DMS53 (cell line): ENCODE measurements at regions not wholly inside any gene's neighbourhood (a gene's known extent, or its start where the extent isn't known, plus 50 kb on each side); places are given as distances from the start of the nearest gene placed in this dataset.
"Not testable (repeated sequence)": the region's sequence is repeated elsewhere in the genome, so short reads cannot be mapped to it uniquely, and the experiment has no call there.

Experiments
- DNase-seq: peaks from one replicate; lab custom pipeline; 2025; lab: John Stamatoyannopoulos, UW

DNA sequence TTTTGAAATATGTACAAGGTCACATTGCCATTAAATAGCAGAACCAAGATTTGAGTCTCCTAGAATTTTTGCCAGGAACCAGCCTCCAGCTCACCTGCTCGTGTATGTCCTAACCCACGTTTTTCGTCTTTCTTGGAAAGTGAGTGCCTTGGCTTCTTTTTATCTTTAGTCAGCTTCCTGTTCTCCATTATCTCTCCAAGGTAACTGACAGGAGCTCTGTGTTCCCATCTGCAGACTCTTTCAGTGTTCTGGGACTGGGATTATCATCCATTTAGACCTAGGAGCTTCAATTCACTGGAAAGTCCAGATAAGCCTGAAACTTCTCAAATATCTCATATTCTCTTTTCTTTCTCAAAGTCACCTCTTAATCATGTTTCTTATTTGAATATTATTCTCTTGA is 193.7 kb downstream of the ZIC5 start:
- DNase-seq = no peak

DNA sequence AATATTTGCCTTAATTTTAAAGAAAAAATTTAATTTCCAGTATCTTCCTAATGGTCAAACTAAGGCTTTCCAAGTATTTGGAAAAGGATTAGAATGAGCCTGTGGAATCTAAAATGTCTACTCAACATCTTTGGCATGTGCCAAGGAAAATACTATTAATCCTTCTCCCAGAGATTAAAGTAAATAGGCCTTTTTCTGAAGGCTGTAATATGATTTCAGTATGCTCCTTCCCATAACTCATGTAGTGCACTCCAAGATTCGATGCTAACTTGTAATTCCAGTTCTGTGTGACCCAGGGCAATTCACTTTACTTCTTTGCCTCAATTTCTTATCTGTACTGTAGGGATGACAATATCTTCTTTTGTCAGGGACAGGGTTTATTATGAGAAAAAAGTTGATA is 196.9 kb downstream of the ZIC5 start:
- DNase-seq = no peak

DNA sequence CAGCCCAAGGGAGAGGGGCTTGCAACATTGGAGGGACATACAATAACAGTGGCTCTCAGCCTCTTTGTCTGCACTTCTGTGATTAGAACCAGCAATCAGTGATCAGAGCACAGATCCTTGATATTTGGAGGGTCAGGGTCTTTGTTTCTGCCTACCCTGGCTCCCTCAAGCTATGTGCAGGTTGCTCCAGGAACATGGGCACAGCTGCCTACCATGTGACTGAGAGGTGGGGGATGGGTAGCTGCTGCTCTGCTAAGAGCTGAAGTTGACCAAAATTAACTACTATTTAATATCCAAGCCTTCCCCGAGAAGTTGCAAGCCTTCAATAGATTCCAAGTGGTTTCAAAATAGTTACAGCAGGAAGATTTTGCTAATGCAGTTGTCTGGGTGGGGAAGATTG is 202.6 kb downstream of the ZIC5 start:
- DNase-seq = no peak

DNA sequence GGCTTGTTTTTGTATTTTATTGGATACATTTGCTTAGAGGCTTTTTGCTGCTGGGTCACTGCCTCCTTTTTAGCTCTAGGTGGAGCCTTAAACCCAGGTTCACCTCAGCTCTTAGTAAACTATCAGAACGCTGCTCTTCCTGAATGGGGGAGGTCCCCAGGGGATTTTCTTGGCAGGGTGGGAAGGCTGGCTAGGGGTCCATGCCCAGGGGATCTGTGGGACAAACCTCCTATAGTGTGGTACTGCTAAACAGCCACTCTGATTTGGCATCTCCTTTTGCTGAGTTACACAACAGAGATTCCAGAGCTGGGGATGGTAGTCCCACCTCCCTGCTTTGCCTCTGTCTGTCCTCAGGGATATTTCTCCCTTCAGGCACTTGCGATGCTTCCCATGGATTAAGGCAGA is 204.9 kb downstream of the ZIC5 start:
- peak; percentile 14 for DNase-seq

DNA sequence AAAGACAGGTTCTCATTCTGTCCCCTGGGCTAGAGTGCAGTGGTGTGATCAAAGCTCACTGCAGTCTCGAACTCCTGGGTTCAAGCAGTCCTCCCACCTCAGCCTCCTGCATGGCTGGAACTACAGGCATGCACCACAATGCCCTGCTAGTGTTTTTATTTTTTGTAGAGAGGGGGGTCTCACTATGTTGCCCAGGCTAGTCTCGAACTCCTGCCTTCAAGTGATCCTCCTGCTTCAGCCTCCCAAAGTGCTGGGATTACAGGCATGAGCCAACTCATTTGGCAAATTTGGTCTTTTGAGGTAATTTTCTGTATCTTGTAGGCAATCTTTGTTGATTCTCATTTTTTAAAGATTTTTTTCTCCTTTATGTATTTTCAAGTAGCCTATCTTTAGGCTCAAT is 205.7 kb downstream of the ZIC5 start:
- no peak for DNase-seq

DNA sequence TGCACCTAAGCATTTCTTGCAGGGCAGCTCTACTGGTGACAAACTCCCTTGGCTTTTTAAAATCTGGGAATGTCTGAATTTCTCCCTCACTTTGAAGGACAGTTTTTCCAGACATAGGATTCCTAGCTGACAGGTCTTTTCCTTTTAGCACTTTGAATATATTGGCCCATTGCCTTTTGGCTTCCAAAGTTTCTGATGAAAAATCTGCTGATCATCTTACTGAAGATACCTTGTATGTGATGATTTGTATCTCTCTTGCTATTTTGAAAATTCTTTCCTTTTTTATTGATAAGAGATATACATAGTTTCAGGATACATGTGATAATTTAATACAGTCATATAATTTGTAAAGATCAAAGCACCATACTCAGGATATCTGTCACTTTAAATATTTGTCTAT is 211.1 kb downstream of the ZIC5 start:
- peak; percentile 4 for DNase-seq

DNA sequence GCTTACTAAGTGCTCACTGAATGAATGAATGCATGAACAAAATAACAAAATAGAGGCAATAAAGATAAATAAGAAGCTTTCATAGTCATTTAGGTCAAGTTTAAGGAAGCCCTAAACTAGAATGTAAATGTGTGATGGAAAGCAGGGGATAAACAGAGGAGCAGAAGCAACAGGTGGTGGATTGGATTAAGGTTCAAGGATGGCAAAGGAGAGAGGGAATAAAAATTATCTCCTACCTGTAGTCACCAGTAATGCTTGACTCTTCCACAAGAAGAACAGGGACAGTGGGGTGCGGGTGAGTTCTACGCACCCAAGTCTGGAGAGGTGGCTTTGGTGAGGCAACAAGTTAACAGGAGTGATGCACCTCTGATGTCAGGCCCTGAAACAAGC is 212.4 kb downstream of the ZIC5 start:
- no peak for DNase-seq

DNA sequence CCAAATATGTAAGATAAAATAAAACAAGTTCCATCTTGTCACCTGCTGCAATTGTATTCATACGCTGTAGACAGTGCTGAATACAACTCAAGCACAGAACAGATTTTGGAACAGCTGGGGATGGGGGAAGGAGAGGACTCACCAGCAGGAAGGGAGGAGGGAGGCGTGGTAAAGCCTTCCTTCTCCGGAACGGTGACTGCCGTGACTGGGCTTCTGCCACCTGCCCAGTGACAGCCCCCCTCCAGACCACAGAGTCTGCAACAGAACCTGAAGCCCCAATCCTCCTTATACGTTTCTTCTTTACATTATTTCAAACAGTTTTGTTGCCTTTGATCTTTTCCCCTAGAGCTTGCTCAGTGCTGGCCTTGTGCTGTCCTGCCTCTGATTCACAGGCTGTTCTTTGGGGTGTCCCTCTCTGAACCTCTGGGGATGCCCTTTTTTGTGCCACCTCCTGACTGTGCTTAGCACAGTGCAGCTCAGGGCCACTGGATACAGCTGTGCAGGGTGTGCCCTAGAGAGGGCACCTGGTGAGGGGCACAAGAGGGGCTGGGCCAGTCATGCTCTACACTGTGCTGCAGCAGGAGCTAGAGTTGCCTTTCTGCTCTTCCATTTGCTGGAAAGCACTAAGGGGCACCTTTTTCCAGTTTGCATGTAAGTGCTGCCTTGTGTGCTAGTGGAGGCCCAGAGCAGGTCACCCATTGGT is 213.0 kb downstream of the ZIC5 start:
- no peak for DNase-seq

DNA sequence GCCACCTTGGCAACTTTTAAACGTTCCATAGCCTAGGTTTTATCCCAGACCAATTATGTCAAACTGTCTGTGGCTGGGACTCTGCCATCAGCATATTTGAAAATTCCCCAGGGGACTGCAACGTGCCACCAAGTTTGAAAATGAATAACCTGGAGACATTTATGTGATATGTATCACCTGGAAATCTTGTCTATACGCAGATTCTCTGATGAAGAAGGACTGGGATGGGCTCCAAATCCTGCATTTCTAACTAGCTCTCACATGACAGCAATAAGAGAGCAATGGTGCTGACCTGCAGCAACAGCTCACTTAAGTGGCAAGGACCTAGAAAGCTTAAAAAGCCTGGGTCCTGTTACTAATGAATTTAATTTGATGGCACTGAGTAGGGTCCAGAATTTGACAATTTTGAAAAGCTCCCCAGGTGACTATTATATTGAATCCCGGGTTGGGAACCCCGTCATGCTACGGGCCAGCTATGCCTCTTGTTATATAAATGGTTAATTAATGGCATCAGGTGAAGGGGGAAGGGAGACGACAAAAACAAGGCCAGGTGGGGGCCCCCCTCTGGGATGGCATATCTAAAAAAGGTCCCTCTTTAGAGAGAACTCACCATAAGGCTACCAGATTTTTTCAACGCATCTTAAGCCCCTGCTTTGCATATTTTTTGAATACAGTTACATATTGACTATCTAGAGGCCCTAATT is 213.7 kb downstream of the ZIC5 start:
- DNase-seq = no peak

DNA sequence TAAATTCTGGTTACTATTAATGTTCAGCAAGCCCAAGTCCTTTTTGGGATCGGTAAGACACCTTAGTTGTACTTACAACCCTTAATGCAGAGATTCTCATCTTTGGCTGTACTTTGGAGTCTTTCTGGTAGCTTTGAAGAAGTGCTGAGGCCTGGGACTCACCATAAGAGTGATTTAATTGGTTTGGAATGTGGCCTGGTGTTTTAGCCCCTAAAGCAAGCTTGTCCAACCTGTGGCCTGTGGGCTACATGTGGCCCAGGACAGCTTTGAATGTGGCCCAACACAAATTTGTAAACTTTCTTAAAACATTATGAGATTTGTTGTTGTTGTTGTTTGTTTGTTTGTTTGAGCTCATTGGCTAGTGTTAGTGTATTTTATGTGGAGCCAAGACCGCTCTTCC is 215.3 kb downstream of the ZIC5 start:
- no peak for DNase-seq

DNA sequence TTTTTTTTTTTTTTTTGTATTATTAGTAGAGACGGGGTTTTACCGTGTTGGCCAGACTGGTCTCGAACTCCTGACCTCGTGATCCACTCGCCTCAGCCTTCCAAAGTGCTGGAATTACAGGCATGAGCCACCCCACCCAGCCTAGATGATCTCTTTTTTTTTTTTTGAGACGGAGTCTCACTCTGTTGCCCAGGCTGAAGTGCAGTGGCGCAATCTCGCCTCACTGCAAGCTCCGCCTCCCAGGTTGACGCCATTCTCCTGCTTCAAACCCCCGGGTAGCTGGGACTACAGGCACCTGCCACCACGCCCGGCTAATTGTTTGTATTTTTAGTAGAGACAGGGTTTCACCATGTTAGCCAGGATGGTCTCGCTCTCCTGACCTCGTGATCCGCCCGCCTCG is 216.8 kb downstream of the ZIC5 start:
- not testable (repeated sequence) for DNase-seq

DNA sequence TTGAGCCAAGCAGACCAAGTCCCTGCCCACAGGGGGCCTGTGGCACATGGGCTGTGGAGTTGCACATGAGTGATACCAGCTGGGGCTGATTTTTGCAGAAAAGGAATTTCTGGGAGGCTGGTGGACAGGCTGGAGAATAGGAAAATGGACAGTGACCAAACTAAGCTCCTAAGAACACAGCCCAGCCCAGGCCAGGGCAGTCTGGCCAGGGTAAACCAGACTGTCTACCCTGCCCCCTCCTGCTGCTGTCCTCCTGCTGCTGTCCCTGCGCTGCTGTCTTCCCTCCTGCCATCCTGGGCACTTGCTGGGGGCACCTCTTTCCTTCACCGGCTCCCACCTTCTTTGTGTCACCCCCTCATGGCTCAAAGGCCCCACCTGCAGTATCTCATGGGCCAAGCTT is 219.2 kb downstream of the ZIC5 start:
- no peak for DNase-seq

DNA sequence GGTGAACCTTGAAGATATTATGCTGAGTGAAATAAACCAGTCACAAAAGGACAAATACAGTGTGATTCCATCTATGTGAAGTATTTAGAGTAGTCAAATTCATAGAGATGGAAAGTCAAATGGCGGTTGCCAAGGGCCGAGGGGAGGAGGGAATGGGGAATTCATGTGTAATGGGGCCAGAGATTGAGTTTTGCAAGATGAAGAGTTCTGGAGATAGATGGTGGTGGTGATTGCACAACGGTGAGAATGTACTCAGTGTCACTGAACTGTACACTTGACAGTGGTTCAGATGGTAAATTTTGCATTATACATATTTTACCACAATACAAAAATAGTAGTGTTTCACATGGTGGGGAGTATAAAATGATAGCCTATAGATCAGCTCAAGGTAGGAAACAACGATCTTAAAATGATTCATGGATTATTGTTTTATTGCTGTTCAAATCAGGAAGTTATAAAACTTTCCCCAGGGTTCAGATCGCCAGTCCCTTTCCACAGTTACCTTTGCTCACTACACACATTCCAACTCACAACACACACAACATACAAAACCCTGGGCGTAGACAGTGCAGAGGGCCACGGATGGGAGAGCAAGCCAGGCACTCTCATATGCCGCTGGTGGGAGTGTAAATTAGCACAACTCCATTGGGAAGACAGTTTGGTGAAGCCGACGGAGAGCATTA is 219.9 kb downstream of the ZIC5 start:
- no peak for DNase-seq

DNA sequence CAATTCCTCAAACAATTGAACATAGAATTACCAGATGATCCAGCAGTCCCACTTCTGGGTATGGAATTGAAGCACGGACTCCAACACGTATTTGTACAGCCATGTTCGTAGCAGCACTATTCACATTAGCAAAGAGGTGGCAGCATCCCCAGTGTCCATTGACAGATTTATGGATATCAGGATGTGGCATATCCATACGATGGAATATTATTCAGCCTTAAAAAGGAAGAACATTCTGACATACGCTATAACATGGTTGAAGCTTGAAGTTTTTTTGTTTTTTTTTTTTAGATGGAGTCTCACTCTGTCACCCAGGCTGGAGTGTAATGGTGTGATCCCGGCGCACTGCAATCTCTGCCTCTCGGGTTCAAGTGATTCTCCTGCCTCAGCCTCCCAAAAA is 220.6 kb downstream of the ZIC5 start:
- DNase-seq = no peak

DNA sequence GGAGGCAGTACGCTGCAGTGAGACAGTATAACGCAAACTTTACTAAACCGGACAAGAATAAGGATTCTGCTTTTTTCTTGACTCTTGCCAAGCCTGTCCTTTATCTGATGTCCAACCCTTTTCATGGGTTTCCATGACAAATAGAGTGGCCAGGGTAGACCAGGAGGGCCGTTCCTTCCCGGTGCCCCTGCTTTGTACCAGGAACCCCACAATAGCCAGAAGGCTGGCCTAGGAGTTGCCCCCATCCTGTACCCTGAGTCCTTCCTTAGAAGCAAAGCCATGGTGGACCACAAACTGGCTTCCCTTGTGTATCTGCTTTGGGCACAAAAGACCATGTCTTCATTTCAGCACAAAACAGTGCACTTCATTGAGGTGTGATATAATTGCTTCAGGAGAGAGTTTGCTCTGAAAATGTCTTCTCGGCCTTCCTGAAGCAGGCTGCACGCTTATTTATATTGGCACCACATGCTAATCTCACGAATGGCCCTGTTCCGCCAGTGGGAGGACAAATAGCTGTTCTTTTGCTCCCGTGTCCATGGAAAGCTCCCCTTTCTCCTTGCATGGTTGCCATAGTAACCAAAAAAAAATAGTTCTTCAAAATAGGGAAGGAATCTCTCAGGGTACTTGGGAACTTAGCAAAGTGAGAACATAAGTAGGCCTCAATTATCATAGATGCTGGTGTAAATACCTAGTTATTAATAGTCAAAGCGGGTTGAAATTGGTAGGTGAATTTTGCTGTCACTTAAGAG is 222.1 kb downstream of the ZIC5 start:
- peak; percentile 0 for DNase-seq

DNA sequence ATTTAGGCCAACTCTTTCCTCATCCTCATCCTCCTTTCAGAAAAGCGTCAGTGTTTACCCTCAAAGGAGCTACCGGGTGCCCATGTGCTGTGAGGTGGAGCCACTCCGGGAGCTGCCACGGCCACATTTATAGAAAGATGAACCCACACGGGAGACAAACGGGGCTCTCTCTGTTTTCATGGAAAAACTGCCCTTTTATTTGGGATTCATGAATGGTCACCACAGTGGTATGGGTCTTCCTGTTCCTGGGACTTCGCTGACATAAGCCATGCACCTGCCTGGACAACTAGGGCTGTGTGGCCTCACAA is 224.2 kb downstream of the ZIC5 start:
- DNase-seq = no peak

DNA sequence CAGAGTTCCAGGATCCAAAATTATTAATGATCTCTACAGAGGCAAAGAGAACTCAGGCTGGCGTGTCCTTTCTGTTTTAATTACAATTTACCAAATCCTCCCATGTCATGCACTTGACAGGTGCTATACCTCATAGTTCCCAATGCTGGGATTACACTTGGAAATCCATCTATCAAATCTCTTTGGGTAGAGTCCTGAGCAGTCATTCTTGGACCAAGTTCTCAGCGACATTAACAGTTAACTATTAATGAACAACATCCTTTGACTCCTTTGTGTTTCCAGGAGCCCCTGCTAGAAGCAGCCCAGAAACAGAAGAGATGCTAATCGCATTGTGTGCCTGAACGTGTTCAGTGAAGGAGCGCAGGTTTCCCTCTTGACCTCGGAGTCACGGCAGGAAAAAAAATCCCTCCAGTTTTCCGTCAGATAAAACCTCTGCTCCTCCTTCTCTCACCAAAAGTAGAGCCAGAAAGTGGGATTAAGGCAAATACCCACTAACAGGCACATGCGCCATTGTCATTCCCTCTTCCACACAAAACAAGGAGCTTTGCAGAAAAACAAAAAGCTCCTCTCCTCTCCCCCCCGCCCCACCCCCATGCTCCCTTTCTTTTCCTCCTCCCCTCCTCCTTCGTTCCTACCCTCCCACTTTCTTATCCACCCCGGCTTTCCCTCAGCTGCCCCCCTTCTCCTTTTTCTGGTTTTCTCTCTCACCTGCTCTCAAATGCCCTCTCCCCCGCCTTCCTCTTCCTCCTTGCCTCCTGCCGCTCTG is 224.7 kb downstream of the ZIC5 start:
- no peak for DNase-seq

DNA sequence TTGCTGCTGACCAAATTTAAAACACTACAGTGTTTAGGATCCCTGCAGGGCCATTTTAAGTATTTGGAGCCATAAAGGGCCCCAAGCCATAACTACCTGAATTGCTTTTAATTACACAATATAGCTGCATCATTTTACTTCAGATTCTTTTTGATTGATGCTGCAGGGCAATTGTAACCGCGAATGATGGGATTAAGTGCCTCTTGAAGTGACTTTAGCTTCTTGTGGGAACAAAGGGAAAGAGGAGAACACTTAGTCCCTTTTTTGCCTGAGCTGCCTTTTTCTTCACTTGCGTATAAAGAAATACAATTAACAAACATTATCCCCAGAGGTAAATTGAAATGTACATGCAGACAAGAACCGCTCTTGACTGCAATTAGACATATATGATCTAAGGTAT is 228.5 kb downstream of the ZIC5 start:
- no peak for DNase-seq

DNA sequence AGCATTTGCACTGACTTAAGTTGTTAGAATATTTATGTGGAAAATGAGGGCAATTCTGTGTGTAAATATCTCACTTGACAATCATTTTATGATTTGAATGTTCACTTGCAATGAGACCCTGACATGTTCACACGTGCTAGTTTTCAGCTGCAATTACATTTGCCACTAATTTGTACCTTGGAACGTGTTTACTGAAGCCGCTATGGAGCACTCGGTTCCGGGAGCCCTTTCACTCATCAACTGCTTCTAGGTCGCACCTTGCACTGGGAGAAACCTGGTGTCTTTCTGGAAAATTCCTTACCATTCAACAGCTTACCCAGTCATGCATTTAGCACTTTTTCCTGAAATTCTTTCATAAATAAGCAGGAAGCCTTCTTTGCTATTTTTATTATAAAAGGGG is 229.6 kb downstream of the ZIC5 start:
- no peak for DNase-seq

DNA sequence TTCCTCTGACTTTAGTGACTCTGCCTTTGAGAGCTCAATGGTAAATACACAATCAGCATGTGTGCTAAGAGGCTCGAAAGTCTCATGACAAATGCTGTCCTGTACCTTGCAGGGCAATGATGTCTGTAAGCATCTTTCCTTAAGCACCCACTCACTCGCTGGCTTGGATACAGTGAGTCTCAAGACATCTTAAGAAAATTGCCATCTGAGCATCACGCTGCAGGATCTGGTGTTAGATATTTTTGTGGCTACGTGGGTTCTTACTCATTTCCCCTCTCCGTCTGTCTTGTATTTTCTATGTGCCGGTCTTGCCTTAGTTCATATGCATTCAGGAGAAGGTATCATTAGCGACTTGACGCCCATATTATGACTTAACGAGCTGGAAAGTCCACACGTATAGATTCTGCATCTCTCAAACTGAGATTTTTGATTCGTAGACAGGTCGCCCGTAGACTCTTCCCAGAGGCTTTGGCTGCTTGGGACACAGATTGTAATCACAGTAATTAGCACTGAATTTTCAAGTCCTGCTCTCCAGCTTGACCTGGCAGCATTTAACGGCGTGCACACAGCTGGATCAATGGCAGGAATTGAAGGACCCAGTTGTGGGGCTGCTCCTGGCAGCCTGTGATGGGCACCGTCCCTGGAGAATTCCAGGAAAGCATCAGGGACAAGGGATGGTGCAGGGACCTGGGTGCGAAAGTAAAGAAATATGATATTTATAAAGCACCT is 231.2 kb downstream of the ZIC5 start:
- no peak for DNase-seq

DNA sequence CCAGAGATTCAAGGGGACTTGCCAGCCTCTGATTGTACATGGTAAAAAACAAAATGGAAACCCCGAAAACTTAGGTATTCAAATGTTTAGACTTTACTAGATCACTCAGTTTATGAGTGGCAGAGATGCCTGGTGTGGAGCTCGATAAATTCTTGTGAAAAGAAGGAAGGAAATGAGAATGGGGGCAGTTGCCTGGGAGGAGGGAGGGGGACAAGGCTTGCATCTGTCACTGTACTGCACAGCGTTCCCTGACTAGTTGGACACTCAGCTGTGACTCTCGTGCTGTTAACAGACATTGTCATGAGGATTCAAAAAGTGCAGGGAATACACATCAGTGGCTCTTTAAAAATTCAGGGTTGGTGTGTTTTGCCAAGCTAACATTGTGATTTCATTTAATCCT is 232.9 kb downstream of the ZIC5 start:
- no peak for DNase-seq
